ENCODE measurements at regions not wholly inside any gene's neighbourhood (a gene's known extent, or its start where the extent isn't known, plus 50 kb on each side); places are given as distances from the start of the nearest gene placed in this dataset.

GRCh38 chr3:19825193-19825592, 108.8 kb downstream of the EFHB start:
- Histone ChIP-seq H3K27ac (ENCODE audit: low read depth, low read length, poor library complexity, severe bottlenecking) (no peak overlapping the region), H3K4me3 (ENCODE audit: low read depth, low read length, poor library complexity, severe bottlenecking) (no peak overlapping the region), H3K9me3 (ENCODE audit: low read depth, low read length, poor library complexity, severe bottlenecking) (no peaks in the 10 kb centered on the region), H3K36me3 (ENCODE audit: insufficient read depth, low read length, poor library complexity, severe bottlenecking) (no peaks in the 10 kb centered on the region), H3K4me1 (ENCODE audit: insufficient read depth, low read length, poor library complexity, severe bottlenecking) (no peaks in the 10 kb centered on the region), H3K27me3 (replicated peaks; ENCODE audit: insufficient read depth, low read depth, low read length, poor library complexity) (peaks cover 12% of the 10 kb centered on the region)
- CTCF ChIA-PET = no interaction called here
- no TSS peak for BruUV-seq (replicated peaks)
- DNase-seq (ENCODE audit: low spot score) = no peak
- TF ChIP-seq EZH2 (IDR thresholded peaks at IDR 0.05; ENCODE audit: borderline replicate concordance, low read depth, low read length, poor library complexity, severe bottlenecking) = no peak
- no peak for TF ChIP-seq CTCF (conservative IDR thresholded peaks at IDR 0.05; ENCODE audit: low read depth, low read length)
- intact Hi-C loops (cut with micrococcal nuclease; ENCODE audit: unreplicated experiment) = no loop called here
- POLR2A ChIA-PET (ENCODE audit: low non-redundant PET) = no interaction called here

GRCh38 chr3:19822805-19823204, 111.2 kb downstream of the EFHB start:
- no peak for DNase-seq (ENCODE audit: low spot score)
- TF ChIP-seq CTCF (conservative IDR thresholded peaks at IDR 0.05; ENCODE audit: low read depth, low read length) (no peak), EZH2 (IDR thresholded peaks at IDR 0.05; ENCODE audit: borderline replicate concordance, low read depth, low read length, poor library complexity, severe bottlenecking) (no peak)
- BruUV-seq (replicated peaks) = no TSS peak
- Histone ChIP-seq H3K4me3 (ENCODE audit: low read depth, low read length, poor library complexity, severe bottlenecking) (no peak overlapping the region), H3K36me3 (ENCODE audit: insufficient read depth, low read length, poor library complexity, severe bottlenecking) (no peaks in the 10 kb centered on the region), H3K27me3 (replicated peaks; ENCODE audit: insufficient read depth, low read depth, low read length, poor library complexity) (peaks cover 6% of the 10 kb centered on the region), H3K27ac (ENCODE audit: low read depth, low read length, poor library complexity, severe bottlenecking) (no peak overlapping the region), H3K9me3 (ENCODE audit: low read depth, low read length, poor library complexity, severe bottlenecking) (no peaks in the 10 kb centered on the region), H3K4me1 (ENCODE audit: insufficient read depth, low read length, poor library complexity, severe bottlenecking) (no peaks in the 10 kb centered on the region)
- intact Hi-C loops (cut with micrococcal nuclease; ENCODE audit: unreplicated experiment) = no loop called here
- CTCF ChIA-PET = no interaction called here
- POLR2A ChIA-PET (ENCODE audit: low non-redundant PET) = no interaction called here

GRCh38 chr3:19816631-19817030, 117.4 kb downstream of the EFHB start:
- DNase-seq (ENCODE audit: low spot score) = no peak
- ChIA-PET CTCF (no interaction called here), POLR2A (ENCODE audit: low non-redundant PET) (no interaction called here)
- H3K27me3 ChIP-seq (replicated peaks; ENCODE audit: insufficient read depth, low read depth, low read length, poor library complexity) = no peaks in the 10 kb centered on the region
- no peak overlapping the region for H3K27ac ChIP-seq (ENCODE audit: low read depth, low read length, poor library complexity, severe bottlenecking)
- BruUV-seq (replicated peaks) = no TSS peak
- no peak overlapping the region for H3K4me3 ChIP-seq (ENCODE audit: low read depth, low read length, poor library complexity, severe bottlenecking)
- TF ChIP-seq EZH2 (IDR thresholded peaks at IDR 0.05; ENCODE audit: borderline replicate concordance, low read depth, low read length, poor library complexity, severe bottlenecking) (no peak), CTCF (conservative IDR thresholded peaks at IDR 0.05; ENCODE audit: low read depth, low read length) (no peak)
- no peaks in the 10 kb centered on the region for H3K36me3 ChIP-seq (ENCODE audit: insufficient read depth, low read length, poor library complexity, severe bottlenecking)
- H3K4me1 ChIP-seq (ENCODE audit: insufficient read depth, low read length, poor library complexity, severe bottlenecking) = no peaks in the 10 kb centered on the region
- H3K9me3 ChIP-seq (ENCODE audit: low read depth, low read length, poor library complexity, severe bottlenecking) = no peaks in the 10 kb centered on the region
- intact Hi-C loops (cut with micrococcal nuclease; ENCODE audit: unreplicated experiment) = no loop called here
